ENCODE measurements at regions not wholly inside any gene's neighbourhood (a gene's known extent, or its start where the extent isn't known, plus 50 kb on each side); places are given as distances from the start of the nearest gene placed in this dataset.

GRCh38 chr5:99104538-99105132 is 175.8 kb upstream of the CHD1 start:
- TF ChIP-seq CTCF (conservative IDR thresholded peaks at IDR 0.05; ENCODE audit: control insufficient read depth, insufficient read depth, low read depth, low read length): peak; percentile 49
- DNase-seq (ENCODE audit: low read depth): peak; percentile 43
- H3K4me3 ChIP-seq (ENCODE audit: control insufficient read depth, low read depth, low read length): no peak overlapping the region

GRCh38 chr5:99102073-99102697 is 173.4 kb upstream of the CHD1 start:
- no peak overlapping the region for H3K4me3 ChIP-seq (ENCODE audit: control insufficient read depth, low read depth, low read length)
- TF ChIP-seq CTCF (conservative IDR thresholded peaks at IDR 0.05; ENCODE audit: control insufficient read depth, insufficient read depth, low read depth, low read length): no peak
- DNase-seq (ENCODE audit: low read depth): no peak

GRCh38 chr5:99099691-99100090 is 170.9 kb upstream of the CHD1 start:
- no peak for TF ChIP-seq CTCF (conservative IDR thresholded peaks at IDR 0.05; ENCODE audit: control insufficient read depth, insufficient read depth, low read depth, low read length)
- DNase-seq (ENCODE audit: low read depth): no peak
- H3K4me3 ChIP-seq (ENCODE audit: control insufficient read depth, low read depth, low read length): no peak overlapping the region

GRCh38 chr5:99089822-99090549 is 161.2 kb upstream of the CHD1 start:
- no peak overlapping the region for H3K4me3 ChIP-seq (ENCODE audit: control insufficient read depth, low read depth, low read length)

GRCh38 chr5:99088309-99088708 is 159.5 kb upstream of the CHD1 start:
- no peak for TF ChIP-seq CTCF (conservative IDR thresholded peaks at IDR 0.05; ENCODE audit: control insufficient read depth, insufficient read depth, low read depth, low read length)
- no peak overlapping the region for H3K4me3 ChIP-seq (ENCODE audit: control insufficient read depth, low read depth, low read length)
- DNase-seq (ENCODE audit: low read depth): no peak

More at GRCh38 chr5:99089822-99090549, 161.2 kb upstream of the CHD1 start:
- TF ChIP-seq CTCF (conservative IDR thresholded peaks at IDR 0.05; ENCODE audit: control insufficient read depth, insufficient read depth, low read depth, low read length): no peak
- no peak for DNase-seq (ENCODE audit: low read depth)

GRCh38 chr5:99083197-99083596 is 154.4 kb upstream of the CHD1 start:
- no peak for DNase-seq (ENCODE audit: low read depth)
- no peak for TF ChIP-seq CTCF (conservative IDR thresholded peaks at IDR 0.05; ENCODE audit: control insufficient read depth, insufficient read depth, low read depth, low read length)
- H3K4me3 ChIP-seq (ENCODE audit: control insufficient read depth, low read depth, low read length): no peak overlapping the region

Measured in fibroblast of mammary gland (primary cell).